Activated CD4-positive, alpha-beta T cell treated with anti-CD3 and anti-CD28 coated beads, Interleukin-2, amount 50 U/mL, for 4 hours (primary cell): ENCODE measurements at regions not wholly inside any gene's neighbourhood (a gene's known extent, or its start where the extent isn't known, plus 50 kb on each side); places are given as distances from the start of the nearest gene placed in this dataset.

Experiments used
- DNase-seq, 2 experiments: peaks; one replicate each; pipeline ENCODE4 v3.0.0-alpha.2; 2020

DNA sequence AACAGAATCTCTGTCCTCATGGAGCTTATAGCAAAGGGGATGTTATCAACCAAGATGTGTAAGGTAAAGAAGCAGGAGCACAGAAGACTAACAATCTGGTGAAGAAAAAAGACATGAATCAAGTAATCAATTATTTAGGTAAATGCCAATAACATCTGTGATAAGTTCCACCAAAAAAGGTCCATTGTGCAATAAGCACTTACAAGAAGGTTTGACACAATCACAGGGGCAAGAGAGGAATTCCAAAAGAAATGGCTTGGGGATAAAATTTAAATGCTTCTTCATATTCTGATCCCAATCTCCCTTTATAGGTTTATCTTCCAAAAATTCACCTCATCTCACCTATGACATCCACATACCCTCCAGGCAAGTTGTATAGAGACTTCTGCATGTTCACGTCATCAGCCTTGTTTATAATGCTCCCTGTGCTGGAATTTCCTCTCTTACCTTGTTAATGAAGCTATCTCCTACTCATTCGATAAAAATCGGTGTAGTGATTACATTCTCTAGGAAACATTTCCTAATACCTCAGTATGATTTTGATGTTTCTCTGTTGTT is 53.6 kb upstream of the DPT start:
- no peak for DNase-seq

DNA sequence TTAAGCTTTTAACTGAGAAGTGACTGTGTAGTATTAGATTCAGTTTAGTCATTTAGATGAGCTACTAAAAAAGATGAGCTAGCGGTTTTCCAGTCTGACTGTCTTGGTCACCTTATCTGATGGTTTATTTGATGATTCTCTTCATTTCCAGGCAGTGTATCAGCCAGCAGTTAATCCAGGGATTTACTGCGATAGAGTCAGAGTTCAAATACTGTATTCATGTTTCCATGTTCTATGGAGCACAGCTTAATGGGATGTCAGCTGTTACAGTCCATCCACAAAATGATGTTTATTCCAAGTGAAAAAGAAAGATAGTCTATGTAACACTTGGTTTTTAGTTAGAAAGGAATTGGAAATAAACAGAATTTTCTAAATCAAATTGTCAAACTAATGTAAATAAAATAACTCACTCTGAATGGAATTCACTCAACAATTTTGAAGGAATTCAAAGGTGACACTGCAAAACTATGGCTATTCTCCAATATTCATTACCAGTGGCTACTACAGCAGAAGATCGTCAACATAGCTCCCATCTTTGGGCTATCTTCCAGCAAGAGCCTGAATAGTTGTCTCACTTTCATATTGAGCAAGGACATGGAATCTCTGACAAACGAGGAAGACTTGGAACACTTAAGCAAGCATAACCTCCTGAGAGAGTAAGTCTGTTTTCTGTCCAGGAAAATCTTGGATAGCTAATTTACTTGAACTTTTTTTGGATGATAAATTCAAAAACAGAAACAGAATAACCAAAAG is 54.6 kb upstream of the DPT start:
- no peak for DNase-seq

DNA sequence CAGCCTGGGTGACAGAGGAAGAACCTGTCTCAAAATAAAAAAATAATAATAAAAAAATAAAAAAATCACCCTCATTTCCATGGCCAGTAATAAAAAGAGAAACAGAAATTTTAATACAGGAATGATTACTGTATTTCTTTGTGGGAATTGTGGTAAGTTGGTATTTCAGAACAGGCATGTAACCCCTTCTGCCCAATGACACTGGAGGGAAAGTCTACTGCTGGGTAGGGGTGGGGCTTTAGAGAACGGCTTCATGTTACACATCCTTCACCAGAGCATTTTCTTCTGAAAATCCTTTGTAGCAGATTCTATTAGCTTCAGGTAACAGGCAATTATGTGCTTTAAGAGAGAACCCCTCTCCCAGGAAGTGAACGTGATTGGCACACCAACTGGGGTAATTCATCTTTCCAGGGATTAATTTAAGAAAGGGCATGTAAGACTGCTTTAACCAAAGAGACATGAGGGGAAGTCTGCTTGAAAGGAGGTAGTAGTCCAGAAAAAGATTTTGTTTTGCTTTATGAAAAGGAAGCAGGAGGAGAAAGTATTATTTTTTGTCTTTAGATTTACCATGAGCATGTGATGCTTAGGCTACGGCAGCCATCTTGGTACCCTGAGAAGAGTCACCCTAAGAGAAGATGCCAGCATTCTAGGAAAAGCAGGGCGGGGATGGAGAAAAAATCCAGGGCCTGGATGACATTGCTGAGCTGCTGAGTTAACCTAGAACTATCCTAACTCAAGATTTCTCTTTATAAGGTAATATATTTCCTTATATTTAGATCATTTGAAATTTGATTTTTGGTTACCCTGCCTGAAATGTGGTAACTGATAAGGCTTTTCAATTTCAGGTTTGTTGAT is 57.7 kb upstream of the DPT start:
- DNase-seq = no peak

GRCh38 chr1:168788258-168788657 is 59.3 kb upstream of the DPT start:
- DNase-seq = no peak

DNA sequence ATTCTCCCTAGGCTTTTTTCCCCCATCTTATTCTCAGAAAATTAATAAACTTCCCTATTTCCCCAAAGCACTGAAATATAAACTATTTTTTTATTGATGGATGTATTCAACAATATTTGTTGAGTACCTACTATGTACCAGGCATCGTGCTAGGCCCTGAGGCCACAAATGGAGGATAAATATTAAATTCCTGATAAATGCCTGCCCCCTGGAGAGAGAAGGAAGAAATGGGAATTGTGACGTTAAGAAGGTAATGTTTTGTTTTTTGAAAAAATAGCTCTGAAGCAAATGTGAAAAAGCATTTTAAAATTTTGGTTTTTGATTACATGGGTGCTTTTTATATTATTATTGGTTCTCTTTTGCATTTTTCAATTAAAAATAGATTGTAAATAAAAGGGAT is 60.5 kb upstream of the DPT start:
- no peak for DNase-seq

GRCh38 chr1:168792142-168792541 is 63.1 kb upstream of the DPT start:
- DNase-seq = no peak

DNA sequence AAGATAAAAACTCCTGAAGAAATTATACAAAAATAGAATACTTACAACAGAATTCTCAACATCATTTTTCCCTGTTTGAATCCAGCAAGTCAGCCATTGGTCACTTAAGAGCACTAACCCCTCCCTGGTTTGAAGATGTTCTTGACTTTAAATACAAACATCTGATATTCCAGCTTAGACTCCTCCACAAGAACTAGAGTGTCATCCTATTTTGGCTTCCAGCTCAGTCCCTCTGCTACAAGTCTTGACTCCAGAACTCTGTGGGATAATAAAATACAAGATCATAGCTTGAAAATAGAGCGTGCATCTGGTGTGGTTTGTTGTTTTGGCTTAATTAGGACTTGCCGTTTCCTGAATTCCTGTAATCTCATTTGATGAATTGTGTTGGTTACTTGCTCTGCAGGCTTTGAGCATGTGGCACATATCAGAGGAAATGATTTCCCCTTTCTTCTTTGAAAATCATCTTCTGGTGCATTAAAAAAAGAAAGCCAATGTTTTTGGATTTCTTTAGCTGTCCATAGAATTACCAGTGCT is 63.7 kb upstream of the DPT start:
- DNase-seq = no peak

- DNase-seq = no peak
Observed at GRCh38 chr1:168794057-168794456, 65.1 kb upstream of the DPT start.

- no peak for DNase-seq
Observed at GRCh38 chr1:168795681-168796080, 66.7 kb upstream of the DPT start.

DNA sequence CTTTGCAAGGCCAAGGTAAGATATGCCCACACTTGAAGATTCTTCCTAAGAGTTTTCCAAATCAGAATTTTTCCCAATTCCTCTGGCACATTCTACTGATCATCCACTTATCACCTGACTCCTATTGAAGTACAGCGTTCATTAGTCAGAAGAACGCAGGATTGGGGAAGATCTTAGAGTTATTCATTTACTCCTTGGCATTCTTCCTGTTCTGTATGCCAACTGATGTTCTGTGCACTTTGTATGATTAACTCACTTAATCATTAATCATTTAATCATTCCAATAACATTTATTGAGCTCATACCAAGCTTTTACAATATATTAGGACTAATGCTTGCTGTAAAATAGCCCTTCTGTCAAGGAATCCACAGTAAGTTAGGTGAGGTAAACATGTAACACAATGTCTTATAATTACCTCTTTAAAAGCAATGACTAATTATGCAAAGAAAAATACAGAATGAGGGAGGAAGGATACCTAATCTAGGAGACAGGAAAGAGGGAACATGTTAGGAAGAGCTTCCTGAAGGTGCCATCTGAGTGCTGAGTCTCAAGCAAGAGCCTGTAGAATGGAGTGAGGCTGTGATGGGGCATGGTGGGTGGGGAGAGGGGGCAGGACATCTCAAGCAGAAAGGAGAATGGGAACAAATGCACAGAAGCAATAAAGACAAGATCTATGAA is 71.1 kb upstream of the DPT start:
- no peak for DNase-seq

DNA sequence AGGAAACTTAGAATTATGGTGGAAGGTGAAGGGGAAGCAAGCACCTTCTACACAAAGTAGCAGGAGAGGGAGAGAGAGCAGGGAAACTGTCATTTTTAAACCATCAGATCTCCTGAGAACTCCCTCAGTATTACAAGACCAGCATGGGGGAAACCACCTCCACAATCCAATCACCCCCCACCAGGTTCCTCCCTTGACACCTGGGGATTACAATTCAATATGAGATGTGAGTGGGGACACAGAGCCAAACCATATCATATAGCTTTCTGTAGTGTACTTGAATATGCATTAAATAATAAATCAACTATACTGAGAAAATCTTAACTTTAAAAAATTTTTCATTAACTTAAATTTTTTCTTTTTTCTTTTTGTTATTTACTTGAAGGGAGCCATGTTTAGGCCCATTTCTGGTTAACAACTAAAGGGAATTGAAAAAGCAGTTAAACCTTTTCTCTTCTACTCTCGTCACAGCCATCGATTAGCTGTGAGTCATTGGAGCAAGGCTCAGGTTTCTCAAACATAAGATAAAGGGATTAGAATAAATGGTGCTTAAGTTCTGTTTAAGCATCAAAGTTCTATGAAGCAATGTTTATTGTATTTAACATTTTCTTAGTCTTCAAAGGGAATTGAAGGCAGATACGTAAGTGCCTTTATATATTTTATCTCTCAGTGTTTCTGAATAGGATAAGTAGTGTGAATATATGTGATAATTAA is 72.2 kb upstream of the DPT start:
- DNase-seq = no peak

- no peak for DNase-seq
Observed at GRCh38 chr1:168803806-168804510, 75.0 kb upstream of the DPT start.

GRCh38 chr1:168806952-168807351 is 77.9 kb upstream of the DPT start:
- no peak for DNase-seq

DNA sequence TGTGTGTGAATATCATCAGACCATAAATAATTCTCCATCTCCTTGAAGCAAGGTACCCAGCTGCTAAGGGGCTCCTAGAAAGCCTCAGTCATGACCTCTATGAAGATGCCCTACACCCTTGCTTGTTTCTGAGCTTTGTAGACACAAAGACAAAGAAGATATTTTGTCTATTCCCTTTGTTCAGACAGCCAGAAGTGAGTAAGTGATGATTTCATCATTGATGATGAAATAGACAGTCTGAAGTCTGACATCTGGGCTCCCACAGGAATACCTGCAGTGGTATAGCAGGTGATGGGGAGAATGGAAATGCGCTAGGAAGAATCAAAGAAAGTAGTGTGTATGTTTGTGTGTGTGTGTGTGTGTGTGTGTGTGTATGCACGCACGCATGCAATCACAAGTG is 82.2 kb upstream of the DPT start:
- DNase-seq = no peak

DNA sequence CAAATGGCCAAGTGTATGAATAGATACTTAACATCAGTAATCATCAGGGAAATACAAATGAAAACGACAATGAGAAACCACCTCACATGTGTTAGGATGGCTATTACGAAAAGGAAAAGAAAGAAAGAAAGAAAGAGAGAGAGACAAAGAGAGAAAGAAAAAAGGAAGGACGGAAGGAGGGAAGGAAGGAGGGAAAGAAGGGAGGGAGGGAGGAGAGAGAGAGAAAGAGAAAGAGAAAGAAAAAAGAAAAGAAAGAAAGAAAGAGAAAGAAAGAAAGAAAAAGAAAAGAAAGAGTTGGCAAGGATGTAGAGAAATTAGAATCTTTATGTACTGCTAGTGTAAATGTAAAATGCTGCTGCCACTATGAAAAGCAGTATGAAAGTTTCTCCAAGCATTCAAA is 90.7 kb upstream of the DPT start:
- no peak for DNase-seq

DNA sequence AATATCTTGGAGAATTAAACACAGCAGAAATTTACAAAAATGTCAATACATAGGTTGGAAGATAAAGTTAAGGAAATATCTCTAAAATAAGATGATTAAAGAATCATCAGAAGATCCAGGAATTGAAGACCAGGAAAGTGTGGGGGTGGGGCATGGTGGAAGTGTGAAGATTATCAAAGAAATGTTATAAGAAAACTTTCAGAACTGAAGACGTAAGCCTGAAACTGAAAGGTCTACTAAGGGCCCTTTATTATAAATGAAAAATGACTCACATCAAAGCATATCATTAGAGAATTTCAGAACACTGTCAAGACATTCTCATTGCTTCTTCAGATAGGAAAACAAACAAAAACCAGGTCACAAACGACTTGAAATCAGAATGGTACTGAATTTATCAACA is 92.4 kb upstream of the DPT start:
- no peak for DNase-seq

DNA sequence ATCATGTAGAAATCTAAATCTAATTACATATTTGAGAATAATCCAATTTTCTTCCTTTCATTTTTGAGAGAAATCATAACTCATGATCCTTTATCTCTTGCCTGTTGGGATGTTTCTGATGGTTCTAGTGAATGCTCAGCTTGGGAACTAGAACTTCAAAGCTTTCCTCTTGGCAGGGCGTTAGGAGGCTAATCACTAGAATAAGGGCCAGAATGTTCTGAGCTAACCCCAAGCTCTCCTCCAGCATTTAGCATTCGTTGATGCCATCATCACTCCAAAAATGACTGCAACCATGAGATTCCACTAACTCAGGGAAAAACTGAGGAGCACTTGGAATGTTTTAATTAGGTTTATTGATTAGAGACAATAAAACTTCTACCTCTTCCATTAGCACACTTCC is 93.9 kb upstream of the DPT start:
- no peak for DNase-seq

DNA sequence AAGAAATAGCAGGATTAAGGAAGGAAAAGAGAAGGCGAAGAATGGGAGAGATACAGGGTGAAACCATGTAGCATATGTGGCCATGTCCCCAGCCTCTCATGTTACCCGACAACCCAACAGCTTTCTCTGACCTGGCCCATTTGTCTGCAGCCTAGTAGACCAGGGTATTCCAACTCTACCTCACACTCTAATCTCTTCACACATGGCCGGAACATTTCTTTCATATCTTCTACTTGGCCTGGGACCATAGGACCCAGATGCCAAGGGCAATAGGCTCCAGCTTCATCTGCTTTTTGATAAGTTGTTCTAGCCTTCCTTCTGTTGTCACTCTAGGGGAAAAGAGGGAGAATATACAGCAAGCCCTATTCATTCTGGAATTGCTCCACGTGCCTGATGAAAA is 95.0 kb upstream of the DPT start:
- no peak for DNase-seq

DNA sequence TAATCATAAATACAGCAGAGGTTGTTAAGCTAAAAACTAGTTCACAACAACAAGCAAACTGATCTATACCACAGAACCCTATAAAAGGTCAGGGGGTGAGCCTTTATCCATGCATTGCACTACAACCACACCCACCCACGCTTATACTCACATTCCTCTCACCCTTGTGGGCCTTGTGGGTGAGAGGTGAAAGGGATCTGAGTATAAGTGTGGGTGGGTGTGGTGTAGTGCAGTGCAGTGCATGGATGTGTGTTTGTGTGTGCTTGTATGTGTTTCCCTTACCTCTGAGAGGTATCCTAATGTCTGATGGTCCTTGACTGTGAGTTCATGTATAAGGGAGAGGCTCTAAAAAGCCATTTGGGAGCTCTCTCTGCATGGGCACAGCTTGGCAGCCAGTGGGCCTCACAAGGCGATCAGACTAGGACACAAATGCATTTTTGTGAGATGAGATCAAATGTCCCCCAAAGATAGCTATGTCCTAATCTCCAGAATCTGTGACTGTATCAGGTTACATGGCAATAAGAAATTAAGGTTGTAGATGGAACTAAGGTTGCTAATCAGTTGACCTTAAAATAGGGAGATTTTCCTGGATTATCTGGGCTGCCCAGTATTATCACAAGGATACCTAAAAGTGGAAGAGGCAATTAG is 95.5 kb upstream of the DPT start:
- DNase-seq = no peak

DNA sequence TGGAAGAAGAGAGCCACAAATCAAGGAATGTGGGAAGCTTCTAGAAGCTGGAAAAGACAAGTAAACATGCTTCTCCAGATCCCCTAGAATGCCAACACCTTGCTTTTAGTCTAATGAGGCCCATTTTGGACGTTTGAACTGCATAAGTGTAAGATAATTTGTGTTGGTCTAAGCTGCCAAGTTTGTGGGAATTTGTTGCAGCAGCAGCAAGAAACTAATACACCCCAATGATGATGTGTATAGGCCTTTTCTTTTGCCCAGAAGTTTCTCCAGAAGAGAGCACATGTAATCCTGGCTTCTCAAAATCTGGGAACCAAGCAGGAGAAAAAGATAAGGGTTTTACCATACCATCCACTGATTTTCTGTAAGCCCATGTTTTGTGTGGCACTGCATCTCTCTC is 96.1 kb upstream of the DPT start:
- no peak for DNase-seq

DNA sequence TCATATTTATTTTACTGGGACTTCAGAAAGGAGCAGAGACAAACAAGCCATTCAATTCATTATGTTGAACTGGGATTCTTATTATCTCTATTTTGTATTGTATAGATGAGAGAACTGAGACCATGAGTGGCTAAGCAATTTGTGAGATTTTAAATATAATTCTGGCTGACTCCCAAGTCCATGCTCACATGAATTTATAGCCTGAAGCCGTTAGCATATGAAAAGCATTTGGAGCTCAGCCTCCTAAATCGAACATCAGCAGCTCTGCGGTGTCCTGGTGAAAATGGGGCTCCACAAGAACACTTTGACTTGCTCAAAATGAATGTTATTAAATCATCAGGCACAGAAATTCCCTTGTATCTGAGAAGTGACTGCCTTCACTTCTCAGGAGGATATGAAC is 96.8 kb upstream of the DPT start:
- DNase-seq = no peak
